Mammary epithelial cell (primary cell): ENCODE measurements at regions not wholly inside any gene's neighbourhood (a gene's known extent, or its start where the extent isn't known, plus 50 kb on each side); places are given as distances from the start of the nearest gene placed in this dataset.

ENCODE experiments used
- CTCF ChIP-seq, 2 donors: IDR thresholded peaks in 1 of 2; conservative IDR thresholded peaks in 1 of 2; 2 replicates each; pipeline ENCODE4 v1.5.1; 2011 to 2012; ENCODE audit warnings: inconsistent platforms in 2 of 2, low read length in 2 of 2, mild to moderate bottlenecking in 2 of 2, control low read depth in 1 of 2, low read depth in 1 of 2; ENCODE audit not compliant: insufficient read depth in 1 of 2; ENCODE audit errors: extremely low read depth in 1 of 2
- EZH2 ChIP-seq: IDR thresholded peaks from 2 replicates; pipeline ENCODE4 v1.6.1; 2012; ENCODE audit warnings: low read length, inconsistent platforms, borderline replicate concordance

- TF ChIP-seq CTCF (conservative IDR thresholded peaks at IDR 0.05 in 1 of 2, IDR thresholded peaks at IDR 0.05 in 1 of 2; ENCODE audit: extremely low read depth in 1 of 2, insufficient read depth in 1 of 2, low read depth in 1 of 2, low read length in 2 of 2) (no peak), EZH2 (no peak)
Measured at GRCh38 chr2:77910136-77910535, 388.0 kb upstream of the LRRTM4 start.
